Activated CD4-positive, alpha-beta T cell treated with anti-CD3 and anti-CD28 coated beads for 24 hours (primary cell): ENCODE measurements at regions not wholly inside any gene's neighbourhood (a gene's known extent, or its start where the extent isn't known, plus 50 kb on each side); places are given as distances from the start of the nearest gene placed in this dataset.

ENCODE experiments used
- DNase-seq, 2 donors: peaks; one replicate each; pipeline ENCODE4 v3.0.0-alpha.2; 2020; ENCODE audit warnings: low read depth in 2 of 2

GRCh38 chr10:111506266-111507034, 429.6 kb downstream of the ADRA2A start:
- no peak for DNase-seq

- no peak for DNase-seq
Observed at GRCh38 chr10:111511751-111512150, 434.9 kb downstream of the ADRA2A start.

DNA sequence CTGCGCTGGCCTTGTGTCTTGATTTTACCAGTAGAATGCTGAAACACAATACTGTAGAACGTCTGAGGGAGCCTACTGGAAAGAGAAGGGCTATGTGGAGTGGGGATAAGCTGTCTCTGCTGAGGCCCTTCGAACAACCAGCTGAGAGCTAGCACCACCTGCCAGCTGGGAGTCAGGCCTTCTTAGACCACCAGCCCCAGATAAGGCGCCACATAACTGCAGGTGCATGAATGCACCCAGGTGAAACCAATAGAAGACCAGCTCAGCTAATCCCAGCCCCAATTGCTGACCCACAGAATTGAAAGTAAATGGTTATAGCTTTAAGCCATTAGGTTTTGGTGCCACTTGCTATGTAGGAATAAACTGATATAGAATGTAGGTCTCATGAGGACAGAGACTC, 438.4 kb downstream of the ADRA2A start:
- DNase-seq, result no peak

GRCh38 chr10:111515706-111516105, 438.9 kb downstream of the ADRA2A start:
- DNase-seq, result no peak

DNA sequence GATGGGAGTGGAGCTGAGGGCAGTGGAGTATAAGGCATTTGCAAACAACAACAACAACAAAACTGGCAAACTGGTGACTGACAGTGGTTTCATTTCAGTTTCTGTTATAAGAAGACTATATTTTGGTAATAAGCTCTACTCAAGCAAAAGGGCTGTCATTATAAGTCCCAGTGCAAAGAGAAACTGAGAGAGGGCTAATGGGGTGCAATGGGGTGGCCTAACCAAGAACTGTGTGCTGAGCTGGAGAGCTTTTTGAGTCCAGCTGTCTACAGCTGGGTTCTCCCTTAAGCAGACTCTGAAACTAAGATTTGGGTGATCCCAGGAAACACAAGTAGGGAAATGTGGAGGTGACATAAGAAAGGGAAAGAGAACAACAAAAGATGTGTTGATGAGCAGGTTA, 439.3 kb downstream of the ADRA2A start:
- no peak for DNase-seq

DNA sequence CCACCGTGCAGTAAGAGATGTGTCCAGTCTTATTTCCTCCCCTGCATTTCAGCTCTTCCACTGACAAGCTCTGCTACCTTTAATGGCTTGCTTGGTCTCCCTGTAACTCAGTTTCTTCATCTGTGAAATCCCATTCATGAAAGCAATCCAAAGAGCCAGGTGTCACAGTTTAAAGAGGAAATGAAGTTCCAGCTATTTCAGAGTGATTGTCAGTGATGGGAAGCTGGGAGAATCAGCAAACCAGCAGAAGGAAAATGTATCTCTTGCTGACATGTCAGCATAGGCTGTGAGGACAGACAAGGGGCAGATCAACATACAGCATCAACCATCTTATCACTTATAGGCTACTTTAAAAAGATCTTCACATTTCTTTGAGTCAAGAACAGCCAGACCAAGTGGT, 445.3 kb downstream of the ADRA2A start:
- DNase-seq, result no peak

DNA sequence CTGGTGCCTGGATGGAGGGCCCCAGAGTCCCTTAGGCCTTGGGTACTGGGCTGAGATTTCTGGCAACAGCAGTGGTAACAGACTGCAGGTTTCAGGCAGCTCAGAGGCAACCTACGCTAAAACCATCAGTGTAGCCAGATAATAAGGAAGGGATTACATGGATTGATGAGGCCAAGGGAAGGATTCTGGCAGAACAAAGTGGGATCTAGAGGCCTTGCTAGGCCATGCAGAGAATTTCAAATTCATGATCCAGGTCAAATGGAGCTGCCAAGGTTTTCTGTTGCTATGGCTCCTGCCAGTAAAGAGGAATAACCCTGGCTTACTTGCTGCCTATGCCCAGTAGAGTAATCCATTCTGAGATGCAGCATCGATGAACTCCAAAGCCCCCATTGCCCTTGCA, 445.7 kb downstream of the ADRA2A start:
- no peak for DNase-seq

DNA sequence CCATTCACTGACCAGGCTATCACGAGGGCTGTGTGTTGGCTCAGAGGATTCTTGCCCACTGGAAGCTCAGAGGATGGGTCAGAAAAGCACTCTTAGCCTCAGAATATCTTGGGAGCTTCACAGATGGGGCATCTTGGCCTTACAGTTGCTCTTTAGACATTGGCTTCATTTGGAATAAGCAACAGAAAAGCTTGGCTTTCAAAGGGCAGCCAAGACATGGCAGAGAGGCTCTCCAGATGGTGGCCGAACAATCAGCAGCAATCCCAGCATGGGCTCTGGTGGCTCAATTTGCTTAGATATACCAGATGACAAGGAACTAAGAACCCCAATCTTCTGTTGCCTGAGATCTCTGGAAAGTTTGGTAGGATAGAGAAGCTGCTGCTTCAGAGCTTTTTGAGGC, 446.2 kb downstream of the ADRA2A start:
- no peak for DNase-seq

GRCh38 chr10:111524134-111524533, 447.3 kb downstream of the ADRA2A start:
- no peak for DNase-seq

DNA sequence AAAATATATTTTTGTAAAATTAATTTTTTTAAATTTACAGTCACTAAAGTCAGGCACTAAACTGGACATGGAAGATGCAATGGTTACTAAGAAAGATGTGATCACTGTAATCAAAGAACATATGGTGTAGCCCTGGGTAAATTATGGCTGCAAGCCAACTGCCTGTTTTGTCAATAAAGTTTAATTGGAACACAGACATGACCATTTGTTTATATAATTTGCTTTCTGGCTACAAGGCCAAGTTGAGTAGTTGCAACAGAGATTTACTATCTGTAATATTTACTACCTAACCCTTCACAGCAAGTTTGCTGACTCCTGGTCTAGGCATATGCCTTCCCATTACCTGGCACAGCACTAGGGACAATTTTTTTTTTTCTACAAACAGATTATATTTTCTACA, 448.9 kb downstream of the ADRA2A start:
- DNase-seq, result no peak

GRCh38 chr10:111531690-111532089, 454.9 kb downstream of the ADRA2A start:
- DNase-seq, result no peak

- DNase-seq, result no peak
Observed at GRCh38 chr10:111532139-111532538, 455.3 kb downstream of the ADRA2A start.

DNA sequence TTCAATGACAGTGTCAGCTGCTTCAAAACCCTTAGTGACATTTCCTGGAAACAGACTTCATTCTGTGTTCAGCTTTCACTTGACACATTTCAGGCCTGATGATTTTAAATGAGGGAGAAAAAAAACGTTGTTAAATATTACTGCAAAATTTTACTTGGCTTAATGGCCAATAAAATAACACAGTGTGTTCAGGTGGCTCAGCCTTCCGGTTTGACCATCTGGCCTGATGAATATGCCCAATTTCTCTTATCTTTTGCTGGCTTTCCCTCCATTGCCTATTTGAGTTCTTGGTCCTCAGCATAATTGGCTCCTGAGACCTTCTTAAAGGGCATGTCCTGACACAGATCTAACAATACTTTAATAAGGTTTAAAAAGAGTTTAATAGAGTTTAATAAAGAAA, 462.4 kb downstream of the ADRA2A start:
- no peak for DNase-seq

DNA sequence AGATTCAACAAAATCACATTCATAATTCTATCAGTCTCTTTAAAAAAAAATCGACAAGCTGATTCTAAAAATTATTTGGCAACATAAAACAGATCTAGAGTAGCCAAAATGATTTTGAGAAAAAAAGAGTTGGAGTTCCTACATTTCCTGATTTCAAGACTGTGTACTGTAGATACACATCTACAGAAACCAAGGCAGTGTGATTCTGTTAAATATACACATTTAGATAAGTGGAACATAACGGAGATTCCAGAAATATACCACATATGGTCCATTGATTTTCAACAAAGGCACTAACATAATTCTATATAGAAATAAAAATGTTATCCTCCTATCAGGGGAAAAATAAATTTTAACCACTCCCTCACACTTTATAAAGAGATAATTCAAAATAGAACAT, 467.0 kb downstream of the ADRA2A start:
- no peak for DNase-seq

DNA sequence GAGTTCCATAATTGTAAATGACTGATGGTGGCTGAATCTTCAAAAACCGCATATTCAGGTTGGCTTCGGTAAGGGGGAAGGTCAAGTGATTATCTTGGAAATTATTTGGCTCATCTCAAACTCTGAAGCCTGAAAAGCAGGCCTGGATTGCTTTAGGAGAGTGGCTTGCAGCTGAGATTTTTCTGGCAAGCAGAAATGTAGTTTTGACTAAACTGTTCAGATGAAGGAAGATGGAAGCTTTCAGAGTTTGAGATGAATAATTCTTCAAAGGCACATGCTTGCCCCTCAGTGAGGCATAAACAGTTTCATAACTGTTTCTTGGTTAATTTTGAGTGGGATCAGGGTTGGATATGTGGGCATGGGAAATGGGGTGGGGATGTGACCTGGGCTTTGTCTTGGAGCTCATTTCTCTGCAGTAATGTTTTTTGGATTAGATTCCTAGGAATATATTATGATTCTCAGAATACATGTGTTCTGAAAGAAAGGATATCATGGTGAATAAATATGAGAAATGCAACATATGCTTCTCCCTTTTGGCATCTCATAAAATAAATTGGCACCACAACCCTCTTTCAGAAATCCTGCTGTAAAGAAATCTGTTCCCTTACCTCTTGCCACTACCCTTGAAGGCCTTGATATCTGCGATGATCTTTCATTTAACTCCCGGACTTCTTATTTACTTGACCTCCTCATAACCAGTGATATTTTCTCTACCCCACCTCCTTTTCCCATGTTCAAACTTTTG, 469.2 kb downstream of the ADRA2A start:
- DNase-seq, result no peak

GRCh38 chr10:111548084-111548726, 471.4 kb downstream of the ADRA2A start:
- no peak for DNase-seq

GRCh38 chr10:111551001-111551400, 474.2 kb downstream of the ADRA2A start:
- no peak for DNase-seq

GRCh38 chr10:111556666-111557065, 479.8 kb downstream of the ADRA2A start:
- DNase-seq, result no peak

- DNase-seq, result no peak
Observed at GRCh38 chr10:111558211-111558610, 481.4 kb downstream of the ADRA2A start.

DNA sequence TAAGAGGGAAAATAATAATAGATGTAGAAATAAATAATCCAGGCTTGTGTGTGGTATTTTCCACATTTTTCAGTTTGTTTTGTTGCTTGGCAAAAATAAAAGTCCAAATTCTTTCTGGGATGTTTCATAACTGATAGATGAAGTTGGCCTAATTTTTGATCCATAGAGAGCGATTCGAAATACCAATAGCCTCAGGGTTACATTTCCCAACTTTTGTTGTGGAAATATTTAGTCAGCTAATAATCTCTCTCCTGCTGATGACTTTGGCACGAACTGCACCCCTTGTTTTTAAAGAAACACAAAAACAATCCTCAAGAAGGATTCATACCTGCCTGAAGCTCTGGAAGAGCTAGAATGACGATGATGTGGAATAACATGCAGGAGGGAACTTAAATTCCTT, 483.2 kb downstream of the ADRA2A start:
- no peak for DNase-seq

DNA sequence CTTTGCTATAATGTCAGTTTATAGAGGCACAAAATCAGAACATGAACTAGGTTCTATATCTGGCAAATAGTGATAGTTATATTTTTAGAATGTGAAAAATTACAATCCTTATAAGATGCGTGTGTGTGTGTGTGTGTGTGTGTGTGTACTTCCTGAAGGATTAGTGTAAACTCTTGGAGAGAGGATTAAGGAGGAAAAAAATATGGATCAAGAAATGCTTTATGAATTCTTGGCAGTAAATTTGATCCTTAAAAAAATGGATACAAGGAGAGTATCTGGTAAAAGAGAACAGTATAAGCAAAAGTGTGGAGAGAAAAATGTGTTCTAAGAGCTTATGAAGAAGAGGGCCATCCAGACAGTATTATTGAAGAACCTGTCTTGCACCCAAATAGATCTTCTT, 484.3 kb downstream of the ADRA2A start:
- DNase-seq, result no peak

GRCh38 chr10:111565542-111565941, 488.7 kb downstream of the ADRA2A start:
- no peak for DNase-seq

- no peak for DNase-seq
Observed at GRCh38 chr10:111578076-111578475, 501.2 kb downstream of the ADRA2A start.
